PFSK-1 (cell line): ENCODE measurements at regions not wholly inside any gene's neighbourhood (a gene's known extent, or its start where the extent isn't known, plus 50 kb on each side); places are given as distances from the start of the nearest gene placed in this dataset.

Experiments used
- FOXP2 ChIP-seq: optimal IDR thresholded peaks from 2 replicates; pipeline ENCODE3; 2011; ENCODE audit warnings: borderline replicate concordance, control low read depth, inconsistent platforms; ENCODE audit not compliant: insufficient read depth; ENCODE audit errors: extremely low read length, extremely low read depth
- POLR2AphosphoS5 ChIP-seq: IDR thresholded peaks from 2 replicates; pipeline ENCODE4 v1.6.1; 2012; ENCODE audit warnings: low read depth, mild to moderate bottlenecking, control low read depth, low read length, moderate library complexity
- SIN3A ChIP-seq: IDR thresholded peaks from 2 replicates; pipeline ENCODE4 v1.6.1; 2012; ENCODE audit warnings: mild to moderate bottlenecking, low read length, moderate library complexity, borderline replicate concordance; ENCODE audit not compliant: insufficient read depth
- TAF1 ChIP-seq: IDR thresholded peaks from 2 replicates; pipeline ENCODE4 v1.6.1; 2012; ENCODE audit warnings: low read length, control low read depth, borderline replicate concordance; ENCODE audit not compliant: insufficient read depth
- TF ChIP-seq, protein P1 (sequence below), 2 experiments: IDR thresholded peaks; 2 replicates each; pipeline versions ENCODE4 v1.6.1 to v1.8.0; 2011 to 2012; ENCODE audit warnings: low read depth in 2 of 2, low read length in 2 of 2, control low read depth in 1 of 2, inconsistent platforms in 1 of 2, mild to moderate bottlenecking in 1 of 2, moderate library complexity in 1 of 2; ENCODE audit not compliant: insufficient read depth in 1 of 2

DNA sequence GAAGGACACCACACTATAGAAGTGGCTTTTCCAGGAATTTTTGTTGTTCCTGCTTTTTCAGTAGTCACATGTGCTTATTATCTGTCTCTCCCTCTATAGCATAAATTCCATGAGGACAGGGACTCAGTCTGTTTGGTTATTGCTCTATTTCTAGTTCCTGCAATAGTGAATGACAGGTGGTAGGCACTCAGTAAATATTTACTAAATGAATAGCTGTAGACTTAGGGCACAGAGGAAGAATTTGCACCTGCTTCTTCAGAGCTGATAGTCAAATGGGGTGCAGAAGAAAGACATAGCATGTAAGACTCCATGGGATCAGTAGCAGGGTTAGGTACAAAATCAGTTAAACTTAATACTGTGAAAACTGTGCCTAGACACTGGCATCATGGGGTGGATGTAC lies 580.2 kb downstream of the CCDC171 start:
- TF ChIP-seq FOXP2 (no peak), POLR2AphosphoS5 (no peak), TAF1 (no peak), SIN3A (no peak)
- TF ChIP-seq, protein P1, sequence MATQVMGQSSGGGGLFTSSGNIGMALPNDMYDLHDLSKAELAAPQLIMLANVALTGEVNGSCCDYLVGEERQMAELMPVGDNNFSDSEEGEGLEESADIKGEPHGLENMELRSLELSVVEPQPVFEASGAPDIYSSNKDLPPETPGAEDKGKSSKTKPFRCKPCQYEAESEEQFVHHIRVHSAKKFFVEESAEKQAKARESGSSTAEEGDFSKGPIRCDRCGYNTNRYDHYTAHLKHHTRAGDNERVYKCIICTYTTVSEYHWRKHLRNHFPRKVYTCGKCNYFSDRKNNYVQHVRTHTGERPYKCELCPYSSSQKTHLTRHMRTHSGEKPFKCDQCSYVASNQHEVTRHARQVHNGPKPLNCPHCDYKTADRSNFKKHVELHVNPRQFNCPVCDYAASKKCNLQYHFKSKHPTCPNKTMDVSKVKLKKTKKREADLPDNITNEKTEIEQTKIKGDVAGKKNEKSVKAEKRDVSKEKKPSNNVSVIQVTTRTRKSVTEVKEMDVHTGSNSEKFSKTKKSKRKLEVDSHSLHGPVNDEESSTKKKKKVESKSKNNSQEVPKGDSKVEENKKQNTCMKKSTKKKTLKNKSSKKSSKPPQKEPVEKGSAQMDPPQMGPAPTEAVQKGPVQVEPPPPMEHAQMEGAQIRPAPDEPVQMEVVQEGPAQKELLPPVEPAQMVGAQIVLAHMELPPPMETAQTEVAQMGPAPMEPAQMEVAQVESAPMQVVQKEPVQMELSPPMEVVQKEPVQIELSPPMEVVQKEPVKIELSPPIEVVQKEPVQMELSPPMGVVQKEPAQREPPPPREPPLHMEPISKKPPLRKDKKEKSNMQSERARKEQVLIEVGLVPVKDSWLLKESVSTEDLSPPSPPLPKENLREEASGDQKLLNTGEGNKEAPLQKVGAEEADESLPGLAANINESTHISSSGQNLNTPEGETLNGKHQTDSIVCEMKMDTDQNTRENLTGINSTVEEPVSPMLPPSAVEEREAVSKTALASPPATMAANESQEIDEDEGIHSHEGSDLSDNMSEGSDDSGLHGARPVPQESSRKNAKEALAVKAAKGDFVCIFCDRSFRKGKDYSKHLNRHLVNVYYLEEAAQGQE (IDR thresholded peaks at IDR 0.05; ENCODE audit: insufficient read depth in 1 of 2, low read depth in 2 of 2, low read length in 2 of 2): no peak

GRCh38 chr9:16133556-16134227 lies 580.8 kb downstream of the CCDC171 start:
- TF ChIP-seq POLR2AphosphoS5 (no peak), SIN3A (no peak), TAF1 (no peak)

- no peak for TF ChIP-seq FOXP2
- no peak for TF ChIP-seq SIN3A
- TF ChIP-seq, protein P1 (IDR thresholded peaks at IDR 0.05; ENCODE audit: insufficient read depth in 1 of 2, low read depth in 2 of 2, low read length in 2 of 2): no peak
- TF ChIP-seq TAF1: no peak
- TF ChIP-seq POLR2AphosphoS5: no peak
Observed at GRCh38 chr9:16134351-16134750, 581.5 kb downstream of the CCDC171 start.

GRCh38 chr9:16135968-16136367 lies 583.1 kb downstream of the CCDC171 start:
- TF ChIP-seq FOXP2 (no peak), TAF1 (no peak), POLR2AphosphoS5 (no peak), SIN3A (no peak)
- TF ChIP-seq, protein P1 (IDR thresholded peaks at IDR 0.05; ENCODE audit: insufficient read depth in 1 of 2, low read depth in 2 of 2, low read length in 2 of 2): no peak

DNA sequence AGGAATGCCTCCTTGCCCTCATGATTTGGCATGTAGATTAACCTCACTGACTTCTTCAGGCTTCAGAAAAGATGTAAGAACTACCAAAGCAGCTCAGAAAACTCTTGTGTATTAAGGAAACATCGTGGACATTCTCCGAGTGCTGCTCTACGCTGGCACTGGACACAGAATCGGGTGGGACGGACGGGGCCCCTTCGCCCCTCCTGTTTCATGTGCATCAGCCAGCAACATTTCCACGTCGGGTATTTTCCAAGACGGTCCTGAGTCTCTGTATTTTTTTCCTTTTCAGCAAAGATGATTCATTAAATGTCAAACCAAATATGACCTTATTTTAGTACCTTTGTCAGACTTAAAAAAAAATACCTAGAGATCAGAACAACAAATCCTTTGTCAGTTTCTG lies 583.6 kb downstream of the CCDC171 start:
- TF ChIP-seq SIN3A (no peak), FOXP2 (no peak), POLR2AphosphoS5 (no peak), TAF1 (no peak)
- TF ChIP-seq, protein P1 (IDR thresholded peaks at IDR 0.05; ENCODE audit: insufficient read depth in 1 of 2, low read depth in 2 of 2, low read length in 2 of 2): no peak
